VCaP (cell line): ENCODE measurements at regions not wholly inside any gene's neighbourhood (a gene's known extent, or its start where the extent isn't known, plus 50 kb on each side); places are given as distances from the start of the nearest gene placed in this dataset.
"Not testable (repeated sequence)": the region's sequence is repeated elsewhere in the genome, so short reads cannot be mapped to it uniquely, and the experiment has no call there.

Experiments
- H3K27ac ChIP-seq: fragments of 450-650 bp; 2 replicates; pipeline ENCODE4 v1.5.1; 2017
- TF ChIP-seq, protein P1 (sequence below): fragments of 450-650 bp; conservative IDR thresholded peaks from 2 replicates; pipeline ENCODE4 v1.5.1; 2017; ENCODE audit warnings: mild to moderate bottlenecking, moderate library complexity

DNA sequence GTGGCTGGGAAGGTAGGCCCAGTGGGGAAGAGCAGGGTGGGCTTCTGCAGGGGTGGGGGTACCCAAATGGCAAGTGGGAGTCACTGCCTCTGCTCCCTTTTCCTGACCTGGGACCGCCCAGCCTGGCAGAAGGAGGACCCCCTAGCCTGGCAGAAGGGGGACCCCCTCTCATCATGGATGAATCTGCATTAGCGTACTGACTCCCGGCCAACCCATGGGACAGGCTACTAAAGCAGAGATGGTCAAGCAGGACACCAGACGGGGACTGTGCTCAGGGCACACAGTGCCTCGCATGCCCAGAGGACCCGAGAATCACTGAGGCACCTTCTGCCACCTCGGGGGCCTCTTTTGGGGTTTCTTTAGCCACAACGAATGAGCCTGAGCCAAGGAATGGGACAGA is 577.5 kb downstream of the GLRX3 start:
- peak overlapping the region; percentile 54 for H3K27ac ChIP-seq
- TF ChIP-seq, protein P1, sequence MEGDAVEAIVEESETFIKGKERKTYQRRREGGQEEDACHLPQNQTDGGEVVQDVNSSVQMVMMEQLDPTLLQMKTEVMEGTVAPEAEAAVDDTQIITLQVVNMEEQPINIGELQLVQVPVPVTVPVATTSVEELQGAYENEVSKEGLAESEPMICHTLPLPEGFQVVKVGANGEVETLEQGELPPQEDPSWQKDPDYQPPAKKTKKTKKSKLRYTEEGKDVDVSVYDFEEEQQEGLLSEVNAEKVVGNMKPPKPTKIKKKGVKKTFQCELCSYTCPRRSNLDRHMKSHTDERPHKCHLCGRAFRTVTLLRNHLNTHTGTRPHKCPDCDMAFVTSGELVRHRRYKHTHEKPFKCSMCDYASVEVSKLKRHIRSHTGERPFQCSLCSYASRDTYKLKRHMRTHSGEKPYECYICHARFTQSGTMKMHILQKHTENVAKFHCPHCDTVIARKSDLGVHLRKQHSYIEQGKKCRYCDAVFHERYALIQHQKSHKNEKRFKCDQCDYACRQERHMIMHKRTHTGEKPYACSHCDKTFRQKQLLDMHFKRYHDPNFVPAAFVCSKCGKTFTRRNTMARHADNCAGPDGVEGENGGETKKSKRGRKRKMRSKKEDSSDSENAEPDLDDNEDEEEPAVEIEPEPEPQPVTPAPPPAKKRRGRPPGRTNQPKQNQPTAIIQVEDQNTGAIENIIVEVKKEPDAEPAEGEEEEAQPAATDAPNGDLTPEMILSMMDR, result no peak

GRCh38 chr10:130714742-130715467 is 578.7 kb downstream of the GLRX3 start:
- H3K27ac ChIP-seq, result no peak overlapping the region; the same call in 1 of the 2 replicates
- TF ChIP-seq, protein P1, result no peak

- TF ChIP-seq, protein P1, result no peak
Observed at GRCh38 chr10:130715686-130716670, 579.8 kb downstream of the GLRX3 start.

GRCh38 chr10:130717083-130717482 is 580.9 kb downstream of the GLRX3 start:
- TF ChIP-seq, protein P1, result no peak
- H3K27ac ChIP-seq, result no peak overlapping the region

More at GRCh38 chr10:130715686-130716670, 579.8 kb downstream of the GLRX3 start:
- H3K27ac ChIP-seq, result no peak overlapping the region

GRCh38 chr10:130718744-130719447 is 582.7 kb downstream of the GLRX3 start:
- not testable (repeated sequence) for H3K27ac ChIP-seq

DNA sequence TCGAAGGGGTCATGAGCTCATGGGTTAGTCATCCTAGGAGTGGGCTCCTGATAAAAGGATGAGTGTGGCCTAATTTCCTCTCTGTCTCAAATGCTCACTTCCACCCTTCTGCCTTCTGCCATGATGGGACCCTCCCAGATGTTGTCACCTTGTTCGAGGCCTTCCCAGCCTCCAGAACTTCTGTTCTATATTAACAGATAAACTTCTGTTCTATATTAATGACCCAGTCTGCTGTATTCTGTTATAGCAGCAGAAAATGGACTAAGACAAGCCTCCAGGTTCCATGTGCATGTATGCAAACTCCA is 583.2 kb downstream of the GLRX3 start:
- TF ChIP-seq, protein P1, result no peak

GRCh38 chr10:130720235-130720634 is 584.0 kb downstream of the GLRX3 start:
- H3K27ac ChIP-seq, result no peak overlapping the region
- TF ChIP-seq, protein P1, result no peak

More for the DNA sequence above, 583.2 kb downstream of the GLRX3 start:
- no peak overlapping the region for H3K27ac ChIP-seq
